H9 (cell line): ENCODE measurements at regions not wholly inside any gene's neighbourhood (a gene's known extent, or its start where the extent isn't known, plus 50 kb on each side); places are given as distances from the start of the nearest gene placed in this dataset.
"Not testable (repeated sequence)": the region's sequence is repeated elsewhere in the genome, so short reads cannot be mapped to it uniquely, and the experiment has no call there.

Source experiments
- DNase-seq: peaks from one replicate; pipeline ENCODE4 v3.0.0-alpha.2; 2017
- H2AFZ ChIP-seq: one replicate; pipeline ENCODE4 v1.6.1; 2013; ENCODE audit warnings: mild to moderate bottlenecking, low read length, control low read depth, moderate library complexity
- H2AK5ac ChIP-seq: 2 replicates; pipeline ENCODE4 v1.6.1; 2013; ENCODE audit warnings: low read length, control low read depth, mixed read lengths; ENCODE audit not compliant: insufficient read length
- H2BK120ac ChIP-seq: one replicate; pipeline ENCODE4 v1.6.1; 2013; ENCODE audit warnings: low read depth, mild to moderate bottlenecking, low read length, control low read depth, inconsistent platforms; ENCODE audit not compliant: poor library complexity, severe bottlenecking
- H2BK12ac ChIP-seq: 2 replicates; pipeline ENCODE4 v1.6.1; 2013; ENCODE audit warnings: low read length, control low read depth, mixed read lengths, low read depth; ENCODE audit not compliant: insufficient read length
- H2BK15ac ChIP-seq: 2 replicates; pipeline ENCODE4 v1.6.1; 2013; ENCODE audit warnings: low read depth, low read length, control low read depth
- H2BK20ac ChIP-seq: one replicate; pipeline ENCODE4 v1.6.1; 2013; ENCODE audit warnings: low read depth, mild to moderate bottlenecking, low read length, control low read depth, inconsistent platforms; ENCODE audit not compliant: poor library complexity, severe bottlenecking
- H2BK5ac ChIP-seq: 2 replicates; pipeline ENCODE4 v1.6.1; 2013; ENCODE audit warnings: low read length, control low read depth, mixed read lengths; ENCODE audit not compliant: insufficient read length
- H3K14ac ChIP-seq: 2 replicates; pipeline ENCODE4 v1.6.1; 2013; ENCODE audit warnings: low read length, control low read depth; ENCODE audit not compliant: insufficient read depth
- H3K18ac ChIP-seq: 2 replicates; pipeline ENCODE4 v1.6.1; 2013; ENCODE audit warnings: low read depth, mild to moderate bottlenecking, mixed read lengths, low read length, control low read depth; ENCODE audit not compliant: insufficient read length
- H3K23ac ChIP-seq: 2 replicates; pipeline ENCODE4 v1.6.1; 2013; ENCODE audit warnings: low read length, control low read depth, mixed read lengths, low read depth; ENCODE audit not compliant: insufficient read length
- H3K23me2 ChIP-seq: 2 replicates; pipeline ENCODE4 v1.6.1; 2013; ENCODE audit warnings: low read depth, mild to moderate bottlenecking, mixed read lengths, low read length, control low read depth; ENCODE audit not compliant: insufficient read length, poor library complexity, severe bottlenecking
- H3K27ac ChIP-seq: 2 replicates; pipeline ENCODE4 v1.5.1; 2013; ENCODE audit warnings: low read length, control low read depth, mixed read lengths, low read depth; ENCODE audit not compliant: insufficient read length
- H3K27me3 ChIP-seq: 2 replicates; pipeline ENCODE4 v1.6.1; 2013; ENCODE audit warnings: low read length, control low read depth, inconsistent platforms; ENCODE audit not compliant: insufficient read depth
- H3K4ac ChIP-seq: 2 replicates; pipeline ENCODE4 v1.6.1; 2013; ENCODE audit warnings: low read depth, mild to moderate bottlenecking, control low read depth, inconsistent platforms, low read length, moderate library complexity
- H3K4me1 ChIP-seq: 2 replicates; pipeline ENCODE4 v1.6.1; 2013; ENCODE audit warnings: low read length, control low read depth, inconsistent platforms; ENCODE audit not compliant: insufficient read depth
- H3K4me2 ChIP-seq: 2 replicates; pipeline ENCODE4 v1.6.1; 2013; ENCODE audit warnings: low read length, control low read depth, mixed read lengths; ENCODE audit not compliant: insufficient read length, insufficient read depth
- H3K56ac ChIP-seq: 2 replicates; pipeline ENCODE4 v1.6.1; 2013; ENCODE audit warnings: low read depth, mild to moderate bottlenecking, mixed read lengths, low read length, control low read depth; ENCODE audit not compliant: insufficient read length
- H3K79me1 ChIP-seq: 2 replicates; pipeline ENCODE4 v1.6.1; 2013; ENCODE audit warnings: low read depth, mild to moderate bottlenecking, moderate library complexity, low read length, control low read depth, inconsistent platforms; ENCODE audit not compliant: insufficient read depth, poor library complexity, severe bottlenecking
- H3K79me2 ChIP-seq: 2 replicates; pipeline ENCODE4 v1.6.1; 2013; ENCODE audit warnings: low read length, control low read depth, inconsistent platforms; ENCODE audit not compliant: insufficient read depth
- H3K9ac ChIP-seq: 2 replicates; pipeline ENCODE4 v1.6.1; 2013; ENCODE audit warnings: low read length, control low read depth, mixed read lengths; ENCODE audit not compliant: insufficient read length; ENCODE audit errors: extremely low read depth
- H3K9me3 ChIP-seq: one replicate; pipeline ENCODE4 v1.6.1; 2013; ENCODE audit warnings: low read depth, low read length, inconsistent platforms; ENCODE audit not compliant: control insufficient read depth
- H3T11ph ChIP-seq: one replicate; pipeline ENCODE4 v1.6.1; 2013; ENCODE audit warnings: mild to moderate bottlenecking, low read length, control low read depth, inconsistent platforms
- H4K20me1 ChIP-seq: one replicate; pipeline ENCODE4 v1.6.1; 2013; ENCODE audit not compliant: control insufficient read depth, insufficient read length, insufficient read depth
- H4K5ac ChIP-seq: 2 replicates; pipeline ENCODE4 v1.6.1; 2013; ENCODE audit warnings: low read depth, mild to moderate bottlenecking, mixed read lengths, low read length, control low read depth; ENCODE audit not compliant: insufficient read length
- H4K8ac ChIP-seq: replicated peaks from 2 replicates; pipeline ENCODE4 v1.6.1; 2013; ENCODE audit warnings: low read length, control low read depth, mixed read lengths, low read depth; ENCODE audit not compliant: insufficient read length
- H4K91ac ChIP-seq: 2 replicates; pipeline ENCODE4 v1.6.1; 2013; ENCODE audit warnings: low read depth, mild to moderate bottlenecking, moderate library complexity, mixed read lengths, low read length, control low read depth; ENCODE audit not compliant: insufficient read length
- H3K27ac Mint-ChIP-seq, 3 experiments: 2 replicates in 2 of 3; 3 replicates in 1 of 3; pipeline ENCODE4 v1.8.0; 2020 to 2021; ENCODE audit warnings: mixed read lengths in 3 of 3, mild to moderate bottlenecking in 1 of 3, moderate library complexity in 1 of 3
- H3K27me3 Mint-ChIP-seq: 2 replicates; pipeline ENCODE4 v1.8.0; 2021; ENCODE audit warnings: low read depth, mild to moderate bottlenecking, moderate library complexity, mixed read lengths
- H3K36me3 Mint-ChIP-seq, 3 experiments: 2 replicates in 2 of 3; 3 replicates in 1 of 3; pipeline ENCODE4 v1.8.0; 2020 to 2021; ENCODE audit warnings: low read depth in 3 of 3, mixed read lengths in 3 of 3; ENCODE audit not compliant: insufficient read depth in 1 of 3
- H3K4me1 Mint-ChIP-seq, 2 experiments: 2 replicates each; pipeline ENCODE4 v1.8.0; 2020; ENCODE audit warnings: mixed read lengths in 2 of 2
- H3K4me3 Mint-ChIP-seq, 2 experiments: 2 replicates in 1 of 2; 3 replicates in 1 of 2; pipeline ENCODE4 v1.8.0; 2020 to 2021; ENCODE audit warnings: mild to moderate bottlenecking in 2 of 2, mixed read lengths in 2 of 2, moderate library complexity in 1 of 2
- H3K9me3 Mint-ChIP-seq, 2 experiments: 2 replicates in 1 of 2; 3 replicates in 1 of 2; pipeline ENCODE4 v1.8.0; 2020; ENCODE audit warnings: mild to moderate bottlenecking in 2 of 2, mixed read lengths in 2 of 2, moderate library complexity in 1 of 2
- WGBS: extraction: QIAGEN DNeasy Blood & Tissue Kit; methylation state at CpG from one replicate; pipeline ENCODE4 v1.1.7; 2013; ENCODE audit warnings: missing lambda C conversion rate, low lambda C conversion rate, mixed read lengths; ENCODE audit not compliant: insufficient read length; ENCODE audit errors: extremely low coverage; 5-methylcytosine and 5-hydroxymethylcytosine counted together

DNA sequence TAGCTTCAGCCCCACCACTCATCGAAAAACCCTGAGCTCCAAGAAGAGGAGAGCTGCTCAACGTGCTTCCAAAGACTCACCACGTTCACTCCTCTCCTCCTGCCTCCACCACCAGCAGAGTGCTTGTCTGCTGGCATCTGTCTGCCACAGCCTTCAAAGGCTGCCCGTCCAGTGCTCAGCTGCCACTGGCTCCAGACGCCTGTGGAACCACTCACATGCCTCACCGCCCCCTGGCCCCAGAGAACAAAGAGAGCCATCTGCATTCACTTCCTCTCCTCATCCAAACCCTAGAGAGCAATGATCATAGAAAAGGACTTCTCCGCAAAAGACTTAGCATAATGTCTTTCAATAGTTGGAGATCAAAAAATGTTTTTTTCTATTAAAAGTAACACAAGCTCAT lies 108.1 kb downstream of the GOLGA6L6 start:
- H3K4me3 Mint-ChIP-seq, H3K79me2 ChIP-seq, H3K27me3 Mint-ChIP-seq, H3K9me3 ChIP-seq, H3K18ac ChIP-seq, H4K8ac ChIP-seq, H2BK120ac ChIP-seq, H3T11ph ChIP-seq, H3K4me1 ChIP-seq, H3K14ac ChIP-seq, H3K9ac ChIP-seq, H2BK5ac ChIP-seq, DNase-seq, H3K27ac ChIP-seq, H3K23me2 ChIP-seq, H3K79me1 ChIP-seq, H3K36me3 Mint-ChIP-seq, H4K20me1 ChIP-seq, H2AK5ac ChIP-seq, H3K4me2 ChIP-seq, H3K23ac ChIP-seq, H3K27me3 ChIP-seq, H3K27ac Mint-ChIP-seq, H2BK15ac ChIP-seq, H2BK20ac ChIP-seq, H3K56ac ChIP-seq, H4K5ac ChIP-seq, H3K4me1 Mint-ChIP-seq, H4K91ac ChIP-seq, H2BK12ac ChIP-seq, H2AFZ ChIP-seq, H3K4ac ChIP-seq: not testable (repeated sequence)
- H3K9me3 Mint-ChIP-seq = peaks cover 8 to 10% of the 10 kb centered on the region in 2 experiments
- WGBS = no CpG with 5 or more reads among the region's 7 CpGs

DNA sequence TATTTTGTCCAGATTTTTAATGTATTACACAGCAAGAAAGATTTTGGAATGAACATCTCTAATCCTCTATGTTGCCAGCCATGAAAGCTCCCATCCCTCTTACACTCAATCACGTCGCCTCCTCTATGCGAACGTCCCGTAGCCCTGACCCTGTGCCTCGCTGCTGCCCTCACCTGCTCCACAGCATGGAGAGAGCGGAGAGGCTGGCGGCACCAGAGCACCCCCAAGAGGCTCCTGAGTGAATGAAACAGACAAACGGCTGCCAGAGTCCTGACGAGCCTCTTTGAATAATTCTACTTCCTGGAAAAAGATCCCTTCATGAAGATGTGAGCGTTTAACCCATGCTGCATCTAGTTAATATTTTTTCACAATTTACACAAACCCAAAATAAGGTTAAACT lies 111.1 kb downstream of the GOLGA6L6 start:
- not testable (repeated sequence) for H4K20me1 ChIP-seq
- WGBS = no CpG with 5 or more reads among the region's 11 CpGs

More for the DNA sequence above, 111.1 kb downstream of the GOLGA6L6 start:
- not testable (repeated sequence) for H2BK5ac ChIP-seq, H3K4ac ChIP-seq, H3K4me2 ChIP-seq, H3K79me2 ChIP-seq, H4K8ac ChIP-seq, H3K14ac ChIP-seq, H3K9ac ChIP-seq, H2BK15ac ChIP-seq, H3K9me3 ChIP-seq, H4K5ac ChIP-seq, H2BK20ac ChIP-seq, H2BK120ac ChIP-seq, H4K91ac ChIP-seq, H3K4me1 Mint-ChIP-seq, H2BK12ac ChIP-seq, H3K79me1 ChIP-seq, H3K36me3 Mint-ChIP-seq, H3K18ac ChIP-seq, H3K23me2 ChIP-seq, H3K4me3 Mint-ChIP-seq, H3K23ac ChIP-seq, H3K9me3 Mint-ChIP-seq, H3K27ac ChIP-seq, DNase-seq, H3K27ac Mint-ChIP-seq, H2AK5ac ChIP-seq, H3K27me3 ChIP-seq, H2AFZ ChIP-seq, H3K27me3 Mint-ChIP-seq, H3K56ac ChIP-seq, H3K4me1 ChIP-seq, H3T11ph ChIP-seq
